Upper lobe of left lung (tissue), 6 donors: ENCODE measurements at regions not wholly inside any gene's neighbourhood (a gene's known extent, or its start where the extent isn't known, plus 50 kb on each side); places are given as distances from the start of the nearest gene placed in this dataset.

Experiments used
- ATAC-seq, 2 donors: fragments of 200-7000 bp; cut with Tn5 transposase; one replicate each; pipeline ENCODE4 v1.9.1; 2022; ENCODE audit warnings: mild to moderate bottlenecking in 2 of 2, moderate library complexity in 2 of 2; ENCODE audit not compliant: low FRiP score in 2 of 2
- DNase-seq, 2 donors: peaks; one replicate each; pipeline ENCODE4 v3.0.0-alpha.2; 2019 to 2020
- H3K27ac ChIP-seq, 4 donors: fragments of 200-600 bp; sonication (generic); one replicate each; pipeline ENCODE4 v1.5.1; 2016 to 2019
- H3K27me3 ChIP-seq, 4 donors: fragments of 200-600 bp; sonication (generic); one replicate each; pipeline ENCODE4 v1.5.1; 2017 to 2019
- H3K36me3 ChIP-seq, 4 donors: fragments of 200-600 bp; sonication (generic); one replicate each; pipeline ENCODE4 v1.5.1; 2016 to 2019
- H3K4me1 ChIP-seq, 4 donors: fragments of 200-600 bp; sonication (generic); one replicate each; pipeline ENCODE4 v1.5.1; 2018 to 2019
- H3K4me3 ChIP-seq, 4 donors: fragments of 200-600 bp; sonication (generic); one replicate each; pipeline ENCODE4 v1.5.1; 2017 to 2019; ENCODE audit warnings: mild to moderate bottlenecking in 2 of 4, moderate library complexity in 1 of 4
- H3K9me3 ChIP-seq, 4 donors: fragments of 200-600 bp; sonication (generic); one replicate each; pipeline ENCODE4 v1.5.1; 2018 to 2019
- EP300 ChIP-seq, 4 donors: sonication (generic); formaldehyde crosslinking; IDR thresholded peaks; one replicate each; pipeline ENCODE4 v1.5.1; 2017; ENCODE audit warnings: antibody characterized with exemption in 4 of 4, control low read depth in 2 of 4
- POLR2A ChIP-seq, 4 donors: fragments of 450-650 bp; IDR thresholded peaks; one replicate each; pipeline ENCODE4 v1.5.1; 2016 to 2017; ENCODE audit warnings: antibody characterized with exemption in 4 of 4, mild to moderate bottlenecking in 2 of 4
- POLR2AphosphoS5 ChIP-seq, 2 donors: sonication (generic); formaldehyde crosslinking; IDR thresholded peaks; one replicate each; pipeline ENCODE4 v1.5.1; 2017; ENCODE audit warnings: antibody characterized with exemption in 2 of 2
- WGBS, 2 donors: methylation state at CpG; one replicate each; pipeline ENCODE4 v1.1.5; 2017 to 2018; 5-methylcytosine and 5-hydroxymethylcytosine counted together
- TF ChIP-seq, protein P1 (sequence below), 6 experiments: fragments of 450-650 bp in 4 of 6; fragments of 200-600 bp in 2 of 6; sonication (generic) in 2 of 6; IDR thresholded peaks; one replicate each; pipeline ENCODE4 v1.5.1; 2016 to 2019; ENCODE audit warnings: antibody characterized with exemption in 6 of 6
- donor health status: DM: no; HTN: no; CAD: no; lungs with moderate emphysema.
- donor health status: DM: no; HTN: yes; CAD: no; lungs with severe emphysema.

DNA sequence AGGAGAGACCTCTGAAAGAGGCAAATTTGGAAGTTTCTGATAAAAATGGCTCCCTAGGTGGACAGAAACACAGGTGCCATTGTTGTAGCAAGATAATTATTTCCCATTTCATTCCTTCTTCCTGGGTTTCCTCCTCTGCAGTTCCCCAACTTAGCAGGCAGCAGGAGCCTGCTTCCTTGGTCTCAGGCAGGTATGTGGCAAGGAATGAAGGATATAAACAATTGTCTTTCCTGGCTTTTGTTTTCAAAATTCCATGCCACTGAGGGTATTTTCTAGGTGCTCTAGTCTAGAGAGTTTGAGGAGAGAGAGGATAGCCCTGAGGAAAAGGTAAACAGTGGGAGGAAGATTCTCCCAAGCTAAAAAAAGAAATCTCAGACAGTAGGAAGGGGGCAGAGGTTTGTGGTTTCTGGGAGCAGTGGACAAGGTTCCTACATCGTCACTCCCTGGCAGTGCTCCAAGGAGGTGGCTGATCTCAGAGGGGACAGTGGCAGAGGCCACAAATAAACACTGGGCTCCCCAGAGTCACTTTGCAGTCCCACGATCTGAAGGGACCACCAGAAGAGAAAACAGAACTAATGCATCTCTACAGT lies 82.6 kb upstream of the IGF1 start:
- 26 to 27% methylated on average over 2 of the region's 2 CpGs for WGBS, 2 donors
- DNase-seq (no peak), ATAC-seq (no peak)
- H3K9me3 ChIP-seq = no peaks in the 10 kb centered on the region
- no peak overlapping the region for H3K27ac ChIP-seq
- H3K27me3 ChIP-seq = no peaks in the 10 kb centered on the region
- no peak overlapping the region for H3K4me3 ChIP-seq
- H3K36me3 ChIP-seq = no peaks in the 10 kb centered on the region
- TF ChIP-seq POLR2A (IDR thresholded peaks at IDR 0.05) = no peak
- TF ChIP-seq EP300 (IDR thresholded peaks at IDR 0.05) = no peak
- TF ChIP-seq, protein P1, sequence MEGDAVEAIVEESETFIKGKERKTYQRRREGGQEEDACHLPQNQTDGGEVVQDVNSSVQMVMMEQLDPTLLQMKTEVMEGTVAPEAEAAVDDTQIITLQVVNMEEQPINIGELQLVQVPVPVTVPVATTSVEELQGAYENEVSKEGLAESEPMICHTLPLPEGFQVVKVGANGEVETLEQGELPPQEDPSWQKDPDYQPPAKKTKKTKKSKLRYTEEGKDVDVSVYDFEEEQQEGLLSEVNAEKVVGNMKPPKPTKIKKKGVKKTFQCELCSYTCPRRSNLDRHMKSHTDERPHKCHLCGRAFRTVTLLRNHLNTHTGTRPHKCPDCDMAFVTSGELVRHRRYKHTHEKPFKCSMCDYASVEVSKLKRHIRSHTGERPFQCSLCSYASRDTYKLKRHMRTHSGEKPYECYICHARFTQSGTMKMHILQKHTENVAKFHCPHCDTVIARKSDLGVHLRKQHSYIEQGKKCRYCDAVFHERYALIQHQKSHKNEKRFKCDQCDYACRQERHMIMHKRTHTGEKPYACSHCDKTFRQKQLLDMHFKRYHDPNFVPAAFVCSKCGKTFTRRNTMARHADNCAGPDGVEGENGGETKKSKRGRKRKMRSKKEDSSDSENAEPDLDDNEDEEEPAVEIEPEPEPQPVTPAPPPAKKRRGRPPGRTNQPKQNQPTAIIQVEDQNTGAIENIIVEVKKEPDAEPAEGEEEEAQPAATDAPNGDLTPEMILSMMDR (IDR thresholded peaks at IDR 0.05) = no peak
- TF ChIP-seq POLR2AphosphoS5 (IDR thresholded peaks at IDR 0.05) = no peak
- H3K4me1 ChIP-seq = peaks cover 0 to 6% (median 0%) of the 10 kb centered on the region in 4 donors

DNA sequence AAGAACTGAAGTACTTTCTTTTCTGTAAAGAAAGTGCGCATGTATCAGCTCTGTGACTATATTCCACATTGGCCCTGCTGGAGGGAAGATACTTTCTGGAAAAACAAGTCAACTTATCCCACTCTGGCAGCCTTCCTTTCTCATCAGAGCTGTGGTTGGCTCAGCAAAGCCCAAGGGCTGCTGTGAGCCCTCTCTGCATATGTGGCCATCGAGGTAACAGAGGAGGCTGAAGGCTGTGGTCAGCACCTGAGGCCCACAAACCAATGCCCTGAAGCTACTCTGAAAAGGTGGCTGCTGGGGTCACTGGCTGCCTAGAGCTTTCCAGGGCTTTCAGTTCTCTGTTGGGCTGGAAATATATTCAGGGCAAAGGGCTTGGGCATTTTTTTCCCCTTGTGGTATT lies 70.8 kb upstream of the IGF1 start:
- H3K27ac ChIP-seq = no peak overlapping the region
- no peaks in the 10 kb centered on the region for H3K27me3 ChIP-seq
- TF ChIP-seq EP300 (IDR thresholded peaks at IDR 0.05) (no peak), POLR2A (IDR thresholded peaks at IDR 0.05) (no peak), POLR2AphosphoS5 (IDR thresholded peaks at IDR 0.05) (no peak)
- TF ChIP-seq, protein P1 (IDR thresholded peaks at IDR 0.05) = no peak
- H3K36me3 ChIP-seq = no peaks in the 10 kb centered on the region
- DNase-seq (no peak), ATAC-seq (no peak)
- no peak overlapping the region for H3K4me3 ChIP-seq
- H3K9me3 ChIP-seq = no peaks in the 10 kb centered on the region
- WGBS, 2 donors = 65 to 100% methylated on average over 2 of the region's 2 CpGs
- H3K4me1 ChIP-seq = no peaks in the 10 kb centered on the region

DNA sequence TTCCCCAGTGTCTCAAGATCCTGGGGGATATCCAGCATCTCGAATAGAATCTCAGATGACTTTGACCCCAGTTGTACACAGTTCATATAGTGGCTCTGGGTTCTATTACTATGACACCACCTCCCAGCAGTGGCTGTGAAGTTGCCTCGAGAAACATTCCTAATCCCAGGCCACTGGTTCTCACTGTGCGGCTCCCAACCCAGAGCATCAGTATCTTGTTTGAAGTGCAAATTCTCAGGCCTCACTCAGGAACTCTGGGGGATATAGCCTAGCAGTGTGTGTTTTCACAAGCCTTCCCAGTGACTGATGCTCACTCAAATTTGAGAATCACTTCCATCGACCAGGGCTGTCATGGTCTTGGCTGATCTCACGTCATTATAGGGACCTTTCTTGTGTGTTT lies 69.3 kb upstream of the IGF1 start:
- ATAC-seq = no peak
- no peaks in the 10 kb centered on the region for H3K9me3 ChIP-seq
- H3K27me3 ChIP-seq = no peaks in the 10 kb centered on the region
- H3K4me1 ChIP-seq = no peaks in the 10 kb centered on the region
- no peak overlapping the region for H3K4me3 ChIP-seq
- H3K27ac ChIP-seq = no peak overlapping the region
- no peaks in the 10 kb centered on the region for H3K36me3 ChIP-seq
- no peak for DNase-seq
- WGBS, 2 donors = 64 to 69% methylated on average over 5 of the region's 5 CpGs
- TF ChIP-seq EP300 (IDR thresholded peaks at IDR 0.05) (no peak), POLR2AphosphoS5 (IDR thresholded peaks at IDR 0.05) (no peak), POLR2A (IDR thresholded peaks at IDR 0.05) (no peak)
- TF ChIP-seq, protein P1 (IDR thresholded peaks at IDR 0.05) = no peak

DNA sequence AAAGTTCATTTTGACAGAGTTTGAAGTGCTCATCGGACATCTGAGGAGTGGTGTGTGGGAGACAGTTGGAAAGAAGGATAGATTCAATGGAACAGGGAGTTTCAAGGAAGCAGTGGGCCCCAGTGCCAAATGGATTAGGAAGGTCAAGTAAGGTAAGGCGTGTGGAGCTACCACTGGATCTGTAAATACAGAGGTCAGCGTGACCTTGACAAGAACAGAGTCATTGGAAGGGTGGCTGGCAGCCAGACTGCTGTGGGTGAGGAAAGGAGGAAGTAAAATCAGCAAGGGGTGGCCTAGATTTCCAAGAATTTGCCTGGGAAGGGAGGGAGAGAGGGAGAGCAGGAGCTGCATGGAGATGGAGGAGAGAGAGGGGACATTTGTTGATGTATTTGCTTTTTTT lies 68.2 kb upstream of the IGF1 start:
- ATAC-seq = no peak
- Histone ChIP-seq H3K27ac (no peak overlapping the region), H3K36me3 (no peaks in the 10 kb centered on the region), H3K9me3 (no peaks in the 10 kb centered on the region), H3K4me3 (no peak overlapping the region), H3K4me1 (no peaks in the 10 kb centered on the region), H3K27me3 (no peaks in the 10 kb centered on the region)
- TF ChIP-seq POLR2A (IDR thresholded peaks at IDR 0.05) = no peak
- no peak for TF ChIP-seq EP300 (IDR thresholded peaks at IDR 0.05)
- TF ChIP-seq, protein P1 (IDR thresholded peaks at IDR 0.05) = no peak
- no peak for TF ChIP-seq POLR2AphosphoS5 (IDR thresholded peaks at IDR 0.05)
- DNase-seq = no peak
- WGBS, 2 donors = 40 to 41% methylated on average over 3 of the region's 3 CpGs
